NCI-H2107 (cell line): ENCODE measurements at regions not wholly inside any gene's neighbourhood (a gene's known extent, or its start where the extent isn't known, plus 50 kb on each side); places are given as distances from the start of the nearest gene placed in this dataset.
"Not testable (repeated sequence)": the region's sequence is repeated elsewhere in the genome, so short reads cannot be mapped to it uniquely, and the experiment has no call there.

Experiments
- DNase-seq: peaks from one replicate; lab custom pipeline; 2025; lab: John Stamatoyannopoulos, UW

- no peak for DNase-seq
Observed at GRCh38 chr3:103787164-103787871, 1352.5 kb downstream of the ZPLD1 start.

GRCh38 chr3:103787879-103788278 is 1353.1 kb downstream of the ZPLD1 start:
- no peak for DNase-seq

GRCh38 chr3:103791786-103792515 is 1357.1 kb downstream of the ZPLD1 start:
- no peak for DNase-seq

- DNase-seq: no peak
Observed at GRCh38 chr3:103794656-103795055, 1359.8 kb downstream of the ZPLD1 start.

GRCh38 chr3:103796068-103796467 is 1361.3 kb downstream of the ZPLD1 start:
- DNase-seq: no peak

- no peak for DNase-seq
Observed at GRCh38 chr3:103803787-103804186, 1369.0 kb downstream of the ZPLD1 start.

GRCh38 chr3:103810167-103810566 is 1375.4 kb downstream of the ZPLD1 start:
- DNase-seq: no peak

GRCh38 chr3:103813955-103814354 is 1379.1 kb downstream of the ZPLD1 start:
- DNase-seq: no peak

GRCh38 chr3:103818398-103818797 is 1383.6 kb downstream of the ZPLD1 start:
- no peak for DNase-seq

GRCh38 chr3:103818800-103819199 is 1384.0 kb downstream of the ZPLD1 start:
- DNase-seq: no peak

- DNase-seq: no peak
Observed at GRCh38 chr3:103825586-103825985, 1390.8 kb downstream of the ZPLD1 start.

- DNase-seq: no peak
Observed at GRCh38 chr3:103829723-103830326, 1395.0 kb downstream of the ZPLD1 start.

GRCh38 chr3:103847081-103848062 is 1412.6 kb downstream of the ZPLD1 start:
- no peak for DNase-seq

GRCh38 chr3:103851793-103852192 is 1417.0 kb downstream of the ZPLD1 start:
- DNase-seq: no peak

GRCh38 chr3:103862415-103862814 is 1427.6 kb downstream of the ZPLD1 start:
- DNase-seq: no peak

- no peak for DNase-seq
Observed at GRCh38 chr3:103863381-103863780, 1428.6 kb downstream of the ZPLD1 start.

- DNase-seq: no peak
Observed at GRCh38 chr3:103866113-103866512, 1431.3 kb downstream of the ZPLD1 start.

GRCh38 chr3:103873021-103873420 is 1438.2 kb downstream of the ZPLD1 start:
- no peak for DNase-seq

- DNase-seq: no peak
Observed at GRCh38 chr3:103873897-103874545, 1439.2 kb downstream of the ZPLD1 start.

- DNase-seq: not testable (repeated sequence)
Observed at GRCh38 chr3:103881809-103882208, 1447.0 kb downstream of the ZPLD1 start.

- no peak for DNase-seq
Observed at GRCh38 chr3:103889675-103890074, 1454.9 kb downstream of the ZPLD1 start.
